SU-DHL-6 (cell line): ENCODE measurements at regions not wholly inside any gene's neighbourhood (a gene's known extent, or its start where the extent isn't known, plus 50 kb on each side); places are given as distances from the start of the nearest gene placed in this dataset.

Experiments
- EZH2phosphoT487 ChIP-seq: fragments of 200-600 bp; sonication (generic), shearing (Covaris generic); conservative IDR thresholded peaks from 2 replicates; pipeline ENCODE4 v1.6.1; 2018; ENCODE audit warnings: mild to moderate bottlenecking, antibody characterized with exemption, low read length, moderate library complexity, mixed read lengths
- TF ChIP-seq, protein P1 (sequence below): fragments of 200-600 bp; sonication (generic); IDR thresholded peaks from one replicate; pipeline ENCODE4 v1.5.1; 2017; ENCODE audit warnings: antibody characterized with exemption, mild to moderate bottlenecking, low read length, moderate library complexity; ENCODE audit not compliant: insufficient read depth, poor library complexity, severe bottlenecking

DNA sequence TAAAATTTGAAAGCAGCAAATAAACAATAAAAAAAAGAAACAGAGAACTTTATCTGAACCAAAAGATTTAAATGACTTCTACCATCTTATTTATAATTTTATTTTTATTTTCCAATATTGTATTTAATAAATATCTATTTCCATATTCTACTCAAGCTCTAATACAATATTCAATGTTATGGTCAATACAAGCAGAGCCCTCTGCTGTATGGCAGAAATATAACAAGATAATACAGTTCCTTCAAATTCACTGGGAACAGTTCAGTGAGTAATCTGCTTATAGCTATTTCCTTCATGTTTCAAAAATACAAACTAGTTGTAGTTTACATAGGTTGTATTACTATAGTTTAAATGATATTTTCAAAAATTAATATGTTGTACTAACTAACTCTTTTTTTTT is 332.7 kb downstream of the PRDM9 start:
- TF ChIP-seq, protein P1, sequence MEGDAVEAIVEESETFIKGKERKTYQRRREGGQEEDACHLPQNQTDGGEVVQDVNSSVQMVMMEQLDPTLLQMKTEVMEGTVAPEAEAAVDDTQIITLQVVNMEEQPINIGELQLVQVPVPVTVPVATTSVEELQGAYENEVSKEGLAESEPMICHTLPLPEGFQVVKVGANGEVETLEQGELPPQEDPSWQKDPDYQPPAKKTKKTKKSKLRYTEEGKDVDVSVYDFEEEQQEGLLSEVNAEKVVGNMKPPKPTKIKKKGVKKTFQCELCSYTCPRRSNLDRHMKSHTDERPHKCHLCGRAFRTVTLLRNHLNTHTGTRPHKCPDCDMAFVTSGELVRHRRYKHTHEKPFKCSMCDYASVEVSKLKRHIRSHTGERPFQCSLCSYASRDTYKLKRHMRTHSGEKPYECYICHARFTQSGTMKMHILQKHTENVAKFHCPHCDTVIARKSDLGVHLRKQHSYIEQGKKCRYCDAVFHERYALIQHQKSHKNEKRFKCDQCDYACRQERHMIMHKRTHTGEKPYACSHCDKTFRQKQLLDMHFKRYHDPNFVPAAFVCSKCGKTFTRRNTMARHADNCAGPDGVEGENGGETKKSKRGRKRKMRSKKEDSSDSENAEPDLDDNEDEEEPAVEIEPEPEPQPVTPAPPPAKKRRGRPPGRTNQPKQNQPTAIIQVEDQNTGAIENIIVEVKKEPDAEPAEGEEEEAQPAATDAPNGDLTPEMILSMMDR, result no peak
- no peak for TF ChIP-seq EZH2phosphoT487
